ENCODE measurements at regions not wholly inside any gene's neighbourhood (a gene's known extent, or its start where the extent isn't known, plus 50 kb on each side); places are given as distances from the start of the nearest gene placed in this dataset.

DNA sequence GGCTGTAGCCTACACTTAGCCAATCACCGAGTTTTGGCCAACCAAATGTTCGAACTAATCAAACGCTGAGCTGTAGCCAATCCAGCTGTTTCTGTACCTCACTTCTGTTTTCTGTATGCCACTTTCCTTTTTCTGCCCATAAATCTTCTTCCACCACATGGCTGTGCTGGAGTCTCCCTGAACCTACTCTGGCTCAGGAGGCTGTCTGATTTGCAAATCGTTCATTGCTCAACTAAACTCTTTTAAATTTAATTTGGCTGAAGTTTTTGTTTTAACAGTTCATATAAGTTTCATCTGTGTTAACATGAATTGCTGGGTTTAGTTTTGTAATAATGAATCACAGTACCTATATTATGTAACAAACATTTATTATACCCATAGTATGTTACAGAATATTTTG is 160.7 kb upstream of the PCDH7 start:
- TF ChIP-seq TAF1 (IDR thresholded peaks at IDR 0.05; ENCODE audit: borderline replicate concordance, insufficient read depth, low read length) (no peak), POLR2AphosphoS5 (IDR thresholded peaks at IDR 0.05; ENCODE audit: low read depth, low read length) (no peak)

Measured in PFSK-1 (cell line).